Posterior vena cava (tissue), 2 donors: ENCODE measurements at regions not wholly inside any gene's neighbourhood (a gene's known extent, or its start where the extent isn't known, plus 50 kb on each side); places are given as distances from the start of the nearest gene placed in this dataset.
"Not testable (repeated sequence)": the region's sequence is repeated elsewhere in the genome, so short reads cannot be mapped to it uniquely, and the experiment has no call there.

Experiments used
- DNase-seq: peaks from one replicate; pipeline ENCODE4 v3.0.0-alpha.2; 2020; ENCODE audit warnings: low spot score
- intact Hi-C, 2 donors: fragments of 100-400 bp; cut with DNase I; formaldehyde crosslinking; loops; one replicate each; pipeline versions ENCODE4 v1.14.1 to v1.14.2; 2022 to 2023
- donor health status: DM: yes; HTN: yes; CAD: no.
- donor health status: DM: yes; HTN: yes; CAD: no.

- intact Hi-C loops, DNase-seq: not testable (repeated sequence)
These were observed 384.2 kb upstream of the SYNCRIP start for GRCh38 chr6:86026890-86027289.

DNA sequence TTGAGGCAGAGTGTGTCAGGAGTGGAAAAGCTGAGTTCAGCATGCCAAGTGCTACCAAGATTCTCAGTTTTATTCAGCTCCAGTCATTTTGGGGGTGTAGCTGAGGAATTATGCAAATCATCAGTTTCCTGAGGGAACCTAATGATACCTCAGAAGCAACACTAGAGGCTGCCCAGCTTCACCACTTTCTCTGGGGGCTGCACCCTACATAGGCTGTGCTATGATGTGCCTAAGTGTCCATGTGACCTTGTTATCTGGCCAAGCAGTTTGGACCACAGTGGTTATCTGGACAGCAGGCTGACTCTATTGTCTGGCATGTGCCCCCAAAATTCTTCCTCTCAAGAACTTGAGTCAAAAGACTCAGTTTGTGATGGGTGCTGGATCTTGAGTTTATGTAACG is 374.6 kb upstream of the SYNCRIP start:
- intact Hi-C loops, result no loop called here
- DNase-seq, result no peak

DNA sequence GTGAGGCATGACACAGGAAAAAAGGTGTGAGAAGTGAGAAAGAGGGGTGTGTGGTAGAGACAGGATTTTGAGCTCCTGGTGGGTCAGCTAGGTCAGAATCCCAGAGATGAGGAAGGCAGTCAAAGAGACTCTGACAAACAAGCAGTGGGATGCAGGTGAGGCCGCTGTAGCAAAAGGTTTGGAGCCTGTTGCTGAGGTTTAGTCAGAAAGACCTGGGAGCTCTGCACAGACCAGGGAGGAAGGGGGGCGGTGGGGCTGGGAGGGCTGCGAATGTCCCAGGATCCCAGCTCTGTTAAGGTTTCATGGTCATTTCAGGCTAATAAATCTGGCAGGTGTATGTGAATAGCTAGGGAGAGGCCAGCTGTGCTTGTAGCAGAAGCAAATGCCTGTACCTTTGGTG is 373.9 kb upstream of the SYNCRIP start:
- intact Hi-C loops, result no loop called here
- no peak for DNase-seq

DNA sequence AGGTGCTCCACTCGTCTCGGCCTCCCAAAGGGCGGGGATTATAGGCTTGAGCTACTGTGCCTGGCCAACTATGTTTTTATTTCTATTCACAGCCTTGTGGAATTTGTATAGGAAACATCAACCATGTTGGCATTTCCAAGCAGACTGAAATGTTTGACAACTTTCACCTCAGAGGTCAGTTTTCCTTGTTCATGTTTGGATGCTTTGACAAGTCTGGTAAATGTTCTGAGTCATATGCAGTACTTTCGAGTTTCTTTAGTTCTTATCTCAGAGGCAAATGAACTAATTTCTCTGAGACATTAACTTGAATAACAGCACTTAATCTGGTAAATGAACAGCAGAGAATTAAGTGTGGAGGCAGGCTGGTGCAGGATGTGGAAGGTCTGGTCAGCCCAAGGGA is 373.4 kb upstream of the SYNCRIP start:
- DNase-seq, result no peak
- intact Hi-C loops, result no loop called here

DNA sequence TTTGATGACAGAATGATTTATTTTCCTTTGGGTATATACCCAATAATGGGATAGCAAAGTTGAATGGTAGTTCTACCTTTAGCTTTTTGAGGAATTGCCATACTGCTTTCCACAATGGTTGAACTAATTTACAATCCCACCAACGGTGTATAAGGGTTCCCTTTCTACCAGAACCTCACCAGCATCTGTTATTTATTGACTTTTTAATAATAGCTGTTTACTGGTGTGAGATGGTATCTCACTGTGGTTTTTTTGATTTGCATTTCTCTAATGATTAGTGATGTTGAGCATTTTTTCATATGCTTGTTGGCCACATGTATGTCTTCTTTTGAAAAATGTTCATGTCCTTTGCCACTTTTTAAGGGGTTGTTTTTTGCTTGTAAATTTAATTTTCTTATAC is 370.3 kb upstream of the SYNCRIP start:
- DNase-seq, intact Hi-C loops: not testable (repeated sequence)

DNA sequence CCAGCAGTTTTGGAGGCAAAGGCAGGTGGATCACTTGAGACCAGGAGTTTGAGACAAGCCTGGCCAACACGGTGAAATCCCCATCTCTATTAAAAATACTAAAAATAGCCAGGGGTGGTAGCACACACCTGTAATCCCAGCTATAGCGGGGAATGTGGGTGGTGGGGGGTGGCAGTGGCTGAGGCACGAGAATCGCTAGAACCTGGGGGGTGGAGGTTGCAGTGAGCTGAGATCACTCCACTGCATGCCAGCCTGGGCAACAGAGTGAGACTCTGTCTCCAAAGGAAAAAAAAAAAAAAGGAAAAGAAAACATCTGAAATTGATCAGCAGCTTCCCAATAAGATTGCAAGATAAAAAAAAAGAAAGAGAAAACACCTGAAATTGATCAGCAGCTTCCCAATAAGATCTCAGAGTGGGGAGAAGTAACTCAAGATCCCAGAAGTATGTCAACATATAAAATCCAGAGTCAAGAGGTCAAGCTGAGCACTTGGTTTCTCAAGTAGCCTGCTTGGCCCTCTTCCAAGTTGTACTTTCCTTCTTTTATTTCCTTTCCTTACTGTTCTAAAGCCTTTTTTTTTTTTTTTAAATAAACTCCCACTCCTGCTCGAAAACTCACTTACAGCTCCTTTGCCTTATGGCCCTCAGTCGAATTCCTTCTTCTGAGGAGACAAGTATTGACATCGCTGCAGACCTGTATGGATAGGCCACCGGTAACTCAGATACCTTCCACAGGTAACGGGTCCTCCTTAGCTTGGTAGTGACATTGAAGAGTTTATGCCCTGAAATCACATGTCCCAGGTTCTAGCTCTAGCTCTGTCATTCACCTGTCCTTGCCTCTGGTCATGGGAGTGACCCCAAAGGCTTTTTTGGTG is 368.5 kb upstream of the SYNCRIP start:
- no peak for DNase-seq
- intact Hi-C loops, result no loop called here

DNA sequence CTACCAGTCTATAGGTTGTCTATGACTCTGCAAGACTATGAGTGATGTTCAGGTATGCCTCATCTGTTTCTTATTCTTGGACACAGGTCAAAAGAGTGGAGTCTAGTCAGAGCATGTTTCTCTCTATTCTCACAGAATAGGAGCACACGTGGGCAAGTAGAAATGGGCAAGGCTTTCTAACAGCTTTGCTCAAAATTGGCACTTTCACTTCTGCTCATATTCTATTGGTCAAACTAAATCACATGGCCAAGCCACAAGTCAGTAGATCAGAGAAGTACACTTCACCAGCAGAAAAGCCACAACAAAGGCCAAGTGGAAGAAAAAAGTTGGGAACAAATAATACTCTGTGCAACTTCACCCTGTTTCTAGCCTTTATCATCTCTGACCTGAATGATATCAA is 354.5 kb upstream of the SYNCRIP start:
- no peak for DNase-seq
- intact Hi-C loops, result no loop called here

DNA sequence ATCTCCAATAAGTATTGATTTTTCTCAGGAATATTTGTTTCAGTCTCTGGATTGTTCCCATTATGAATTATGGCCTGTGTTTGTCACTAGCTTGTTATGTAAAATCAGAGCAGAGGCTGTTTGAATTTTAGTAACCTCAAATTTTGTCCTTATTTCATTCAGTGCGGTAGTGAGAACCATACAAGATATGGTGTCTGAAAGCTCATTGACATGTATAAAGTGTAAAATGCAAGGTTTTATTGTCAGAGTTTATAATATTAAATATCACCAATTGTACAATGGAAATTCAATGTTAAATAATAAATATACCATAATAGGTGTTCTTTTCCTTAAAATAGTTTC is 353.3 kb upstream of the SYNCRIP start:
- intact Hi-C loops, result no loop called here
- DNase-seq, result no peak

GRCh38 chr6:85995339-85996033 is 352.8 kb upstream of the SYNCRIP start:
- DNase-seq, result no peak
- intact Hi-C loops, result no loop called here

GRCh38 chr6:85986681-85987080 is 344.0 kb upstream of the SYNCRIP start:
- DNase-seq, result no peak
- intact Hi-C loops, result no loop called here

DNA sequence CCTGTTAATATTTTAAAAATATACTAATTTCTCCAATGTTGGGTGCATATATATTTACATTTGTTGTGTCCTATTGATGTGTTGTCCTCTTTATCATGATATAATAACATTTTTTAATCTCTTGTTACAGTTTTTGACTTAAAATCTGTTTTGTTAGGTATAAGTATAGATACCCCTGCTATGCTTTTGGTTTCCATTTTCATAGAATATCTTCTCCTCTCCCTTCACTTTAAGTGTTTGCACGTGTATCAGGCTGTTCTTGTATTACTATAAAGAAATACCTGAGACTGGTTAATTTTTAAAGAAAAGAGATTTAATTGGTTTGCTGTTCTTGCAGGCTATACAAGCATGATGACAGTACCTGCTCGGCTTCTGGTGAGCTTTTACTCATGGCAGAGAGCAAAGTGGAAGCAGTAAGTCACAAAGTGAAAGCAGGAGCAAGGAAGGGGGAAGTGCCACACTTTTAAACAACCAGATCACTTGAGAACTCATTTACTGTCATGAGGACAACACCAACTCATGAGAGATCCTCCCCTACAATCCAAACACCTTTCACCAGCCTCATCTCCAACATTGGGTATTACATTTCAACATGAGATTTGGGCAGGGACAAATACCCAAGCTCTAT is 340.5 kb upstream of the SYNCRIP start:
- no peak for DNase-seq
- intact Hi-C loops, result no loop called here

GRCh38 chr6:85977661-85978060 is 335.0 kb upstream of the SYNCRIP start:
- DNase-seq, result no peak
- intact Hi-C loops, result no loop called here

DNA sequence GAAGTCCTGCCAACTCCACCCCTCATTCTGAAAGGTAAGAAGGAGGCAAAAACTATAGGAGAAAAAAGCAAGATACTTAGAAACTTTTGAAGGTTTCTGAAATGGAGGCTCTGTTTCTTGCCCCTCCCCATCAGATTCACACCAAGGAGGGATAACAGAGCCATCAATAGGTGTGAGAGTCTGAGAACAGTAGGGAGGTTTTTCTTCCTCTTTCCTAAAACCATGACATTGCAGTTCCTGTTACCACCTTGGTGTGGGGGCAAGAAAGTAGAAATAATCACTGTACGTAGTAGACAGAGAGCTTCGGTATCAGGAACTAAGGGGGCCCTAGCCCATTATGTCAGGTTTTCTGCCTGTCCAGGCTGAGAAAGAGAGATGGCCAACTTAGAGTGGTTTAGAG is 333.3 kb upstream of the SYNCRIP start:
- intact Hi-C loops, result no loop called here
- DNase-seq, result no peak

- no peak for DNase-seq
- intact Hi-C loops, result no loop called here
These were observed 328.6 kb upstream of the SYNCRIP start for GRCh38 chr6:85971238-85971637.

DNA sequence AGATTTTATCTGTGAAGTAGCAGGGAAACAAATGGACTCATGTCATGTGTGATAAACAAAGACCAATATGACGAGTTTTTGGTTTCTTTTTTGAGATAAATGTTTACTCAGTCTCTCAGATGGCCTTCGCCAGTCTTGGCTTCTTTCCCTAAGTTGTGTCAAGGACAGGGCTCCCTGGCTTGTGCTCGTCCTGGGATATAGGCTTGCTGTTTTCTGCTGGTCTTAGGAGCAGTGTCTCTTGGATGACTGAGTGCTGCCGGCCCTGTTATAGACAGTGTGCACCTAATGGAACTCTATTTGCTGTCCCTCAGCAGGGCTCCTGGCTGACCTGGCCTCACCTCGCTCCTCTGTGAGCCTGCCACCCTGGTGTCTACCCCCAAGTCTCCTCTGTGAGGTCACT is 324.1 kb upstream of the SYNCRIP start:
- intact Hi-C loops, result no loop called here
- no peak for DNase-seq

DNA sequence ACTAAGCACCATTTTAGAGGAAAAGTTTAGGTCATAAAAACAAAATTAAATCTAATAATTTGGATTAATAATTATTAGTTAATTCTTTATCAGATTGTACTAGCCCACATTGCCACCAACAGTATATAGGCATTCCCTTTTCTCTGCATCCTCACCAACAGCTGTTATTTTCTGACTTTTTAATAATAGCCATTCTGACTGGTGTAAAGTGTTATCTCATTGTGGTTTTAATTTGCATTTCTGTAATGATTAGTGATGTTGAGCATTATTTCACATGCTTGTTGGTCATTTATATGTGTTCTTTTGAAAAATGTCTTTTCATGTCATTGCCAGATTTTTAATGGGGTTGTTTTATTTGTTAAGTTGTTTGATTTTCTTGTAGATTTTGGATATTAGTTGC is 319.1 kb upstream of the SYNCRIP start:
- no peak for DNase-seq
- intact Hi-C loops, result no loop called here

DNA sequence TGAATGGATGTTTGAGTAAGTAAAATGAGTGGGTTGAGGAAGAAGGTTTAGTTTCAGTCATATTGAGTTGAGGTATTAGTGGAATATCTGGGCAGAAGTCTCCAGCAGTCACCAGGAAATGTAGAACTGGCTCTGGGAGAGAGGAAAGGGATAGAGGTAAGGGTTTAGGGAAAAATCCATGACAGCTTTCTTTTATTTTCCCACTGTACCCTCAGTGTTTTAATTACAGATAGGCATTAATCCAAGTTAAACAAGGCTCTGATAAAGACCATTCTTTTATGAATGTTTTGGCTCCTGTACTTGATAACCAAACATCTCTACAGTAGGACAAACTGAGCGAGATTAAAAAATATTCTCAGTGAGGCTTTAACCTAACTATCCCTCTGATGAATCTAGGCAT is 318.4 kb upstream of the SYNCRIP start:
- intact Hi-C loops, result no loop called here
- no peak for DNase-seq

GRCh38 chr6:85948481-85948880 is 305.8 kb upstream of the SYNCRIP start:
- intact Hi-C loops, result no loop called here
- DNase-seq, result no peak

DNA sequence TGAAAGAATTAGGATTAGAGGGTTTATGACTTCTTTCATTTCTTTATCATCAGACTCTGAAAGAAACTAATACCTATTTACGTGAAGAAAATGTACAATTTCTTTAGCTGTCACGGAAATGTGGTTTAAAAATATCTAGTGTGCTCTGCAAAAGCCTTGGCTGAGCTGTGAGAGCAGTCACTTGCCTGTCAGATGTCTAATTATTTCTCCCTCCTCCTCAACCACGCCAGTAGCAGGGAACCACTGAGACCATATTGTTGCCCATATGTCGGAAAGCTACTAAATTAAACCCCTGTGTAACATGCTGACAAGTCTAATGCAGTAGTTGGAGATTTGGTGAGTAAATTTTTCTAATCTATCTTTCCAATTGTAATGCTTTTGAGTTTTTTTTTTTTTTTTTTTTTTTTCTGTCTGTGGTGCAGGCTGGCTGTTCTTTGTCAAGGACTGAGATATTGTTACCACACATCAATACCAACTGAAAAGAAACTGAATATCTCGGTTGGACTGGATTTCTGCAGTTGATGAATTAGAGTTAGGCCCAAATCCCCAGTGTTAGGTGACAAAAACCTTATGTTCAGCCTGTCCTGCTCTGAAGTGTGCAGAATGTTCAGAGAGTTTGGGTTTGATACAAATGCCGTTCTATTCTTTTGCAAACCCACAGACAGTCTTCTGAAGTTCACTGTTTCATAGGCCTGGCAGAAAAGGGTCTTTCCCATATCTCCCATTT is 302.9 kb upstream of the SYNCRIP start:
- no peak for DNase-seq
- intact Hi-C loops, result no loop called here

DNA sequence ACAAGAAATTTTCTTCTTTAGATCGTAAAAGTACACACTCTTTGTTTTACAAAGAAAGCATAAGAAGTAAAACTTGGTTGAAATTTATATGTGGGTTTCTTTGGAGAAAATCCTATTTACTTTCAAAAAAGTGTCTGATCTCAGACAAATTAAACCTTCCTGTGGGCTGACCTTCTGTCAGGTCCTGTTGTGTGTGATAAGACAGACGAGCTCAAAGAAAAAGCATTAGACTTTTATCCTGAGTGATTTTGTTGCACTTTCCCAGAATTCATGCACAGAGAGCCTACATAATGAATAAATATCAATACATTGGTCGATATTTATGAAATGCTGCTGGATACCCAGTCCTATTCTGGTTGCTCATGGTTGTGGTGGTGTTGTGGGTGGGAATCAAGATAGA is 302.1 kb upstream of the SYNCRIP start:
- intact Hi-C loops, result no loop called here
- DNase-seq, result no peak
